Pons (tissue), 1 donor: ENCODE measurements at regions not wholly inside any gene's neighbourhood (a gene's known extent, or its start where the extent isn't known, plus 50 kb on each side); places are given as distances from the start of the nearest gene placed in this dataset.
"Not testable (repeated sequence)": the region's sequence is repeated elsewhere in the genome, so short reads cannot be mapped to it uniquely, and the experiment has no call there.

Source experiments
- DNase-seq: peaks from one replicate; pipeline ENCODE4 v3.0.0-alpha.2; 2016; ENCODE audit warnings: low spot score

DNA sequence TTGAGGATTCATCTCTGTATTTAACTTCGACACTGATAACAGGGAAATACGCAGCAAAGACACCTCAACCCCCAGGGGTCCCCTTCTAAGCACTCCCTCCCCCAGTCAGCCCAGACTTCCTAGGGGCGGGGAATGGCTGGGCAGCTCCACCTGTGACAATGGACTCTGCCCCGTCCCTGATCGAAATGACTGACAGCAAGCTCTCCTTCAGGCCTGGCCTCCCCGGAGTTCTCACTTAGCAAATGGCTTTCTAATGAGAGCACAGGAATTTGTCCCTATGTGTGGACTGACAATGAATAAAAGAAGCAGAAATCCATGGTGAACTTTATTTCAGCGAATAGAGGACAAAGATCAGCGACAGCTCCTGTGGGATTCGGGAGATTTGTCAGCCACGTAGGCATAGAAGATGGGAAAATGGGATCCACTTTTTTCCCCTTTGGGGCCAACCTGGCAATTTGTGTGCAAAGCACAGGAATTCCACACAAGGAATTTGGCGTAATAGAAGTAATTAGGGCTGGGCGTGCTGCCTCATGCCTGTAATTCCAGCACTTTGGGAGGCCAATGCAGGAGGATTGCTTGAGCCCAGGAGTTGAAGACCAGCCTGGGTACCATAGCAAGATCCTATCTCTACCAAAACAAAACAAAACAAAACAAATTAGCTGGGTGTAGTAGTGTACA, 63.8 kb downstream of the TNFAIP2 start:
- no peak for DNase-seq

DNA sequence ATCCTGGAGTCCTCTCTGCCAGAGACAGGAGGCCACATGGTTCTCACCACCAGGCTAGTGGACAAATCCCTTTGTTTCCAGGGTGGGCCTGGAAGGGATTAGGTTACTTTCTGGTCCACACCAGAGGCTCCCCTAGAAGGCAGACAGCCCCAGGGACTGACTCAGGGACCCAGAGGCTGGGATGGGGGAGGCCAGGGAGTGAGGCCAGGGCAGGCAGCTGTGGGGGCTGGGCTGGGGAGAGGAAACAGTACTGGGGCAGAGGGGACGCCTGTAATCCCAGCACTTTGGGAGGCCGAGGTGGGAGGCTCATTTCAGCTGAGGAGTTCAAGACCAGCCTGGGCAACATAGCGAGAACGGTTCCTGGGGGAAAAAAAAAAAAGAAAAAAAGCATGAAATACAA, 64.7 kb downstream of the TNFAIP2 start:
- DNase-seq = no peak

DNA sequence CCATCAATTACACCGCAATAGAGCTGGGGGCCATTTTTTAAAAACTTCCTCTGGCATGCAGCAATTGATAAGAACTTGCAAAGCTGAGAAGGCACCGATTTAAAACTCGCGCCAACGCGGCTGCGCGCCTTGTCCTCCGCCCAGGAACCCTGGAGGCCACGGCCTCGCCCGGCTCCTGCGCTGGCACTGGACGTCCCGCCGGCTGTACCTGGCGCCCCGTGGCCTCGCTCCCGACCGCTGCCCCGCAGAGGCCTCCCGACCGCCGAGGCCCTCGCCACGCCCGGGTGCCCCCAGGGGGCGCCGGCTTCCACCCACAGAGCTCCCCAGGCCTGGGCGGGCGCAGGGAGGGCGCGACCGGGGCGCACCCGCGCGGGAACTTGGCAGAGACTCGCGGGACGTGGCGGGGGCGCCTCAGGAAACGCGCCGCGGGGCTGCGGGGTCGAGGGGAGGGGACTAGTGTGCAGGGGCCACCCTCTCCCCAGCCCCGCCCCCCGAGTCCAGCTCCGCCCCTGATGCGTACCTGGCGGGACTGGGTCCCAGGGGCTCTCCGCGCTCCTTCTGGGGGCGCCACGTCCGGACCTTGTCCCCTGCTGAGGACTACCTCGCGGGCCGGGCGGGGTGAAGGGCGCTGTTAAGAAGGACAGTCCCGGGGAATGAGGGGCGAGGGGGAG, 65.7 kb downstream of the TNFAIP2 start:
- no peak for DNase-seq

DNA sequence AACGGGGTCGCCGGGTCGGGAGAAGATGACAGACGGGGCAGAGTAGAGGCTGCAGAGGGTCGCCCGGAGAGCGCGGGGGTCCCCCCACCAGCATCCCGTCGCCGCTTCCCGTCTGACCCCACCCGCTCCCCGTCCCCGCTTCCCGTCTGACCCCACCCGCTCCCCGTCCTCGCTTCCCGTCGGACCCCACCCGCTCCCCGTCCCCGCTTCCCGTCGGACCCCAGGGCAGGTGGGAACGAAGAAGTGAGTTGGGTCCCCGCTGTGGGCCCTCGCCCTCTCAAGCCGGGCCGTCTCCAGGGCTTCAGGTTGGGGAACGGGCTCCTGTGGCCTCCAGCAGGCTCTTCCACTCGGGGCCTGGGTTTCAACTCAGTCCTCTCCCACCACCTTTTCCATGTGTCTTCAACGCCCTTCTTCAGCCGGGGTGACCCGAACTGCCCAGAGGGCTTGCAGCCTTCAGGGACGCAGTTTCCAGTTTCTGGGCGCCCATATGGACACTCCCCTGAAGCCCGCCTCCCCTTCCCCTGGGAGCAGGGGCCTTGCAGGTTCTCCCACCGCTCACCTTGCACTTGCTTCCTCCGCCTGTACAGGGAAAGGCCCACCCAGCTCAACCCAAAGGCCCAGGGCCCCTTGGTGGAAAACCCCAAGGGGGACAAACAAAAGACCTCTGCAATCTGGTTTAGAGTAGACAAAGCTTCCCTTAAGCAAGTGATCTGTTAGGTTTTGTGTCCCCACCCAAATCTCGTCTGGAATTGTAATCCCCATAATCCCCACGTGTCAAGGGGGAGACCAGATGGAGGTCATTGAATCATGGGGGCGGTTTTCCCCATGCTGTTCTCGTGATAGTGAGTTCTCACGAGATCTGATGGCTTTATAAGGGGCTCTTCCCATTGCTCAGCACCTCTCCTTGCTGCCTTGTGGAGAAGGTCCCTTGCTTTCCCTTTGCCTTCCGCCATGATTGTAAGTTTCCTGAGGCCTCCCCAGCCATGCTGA, 66.5 kb downstream of the TNFAIP2 start:
- no peak for DNase-seq

DNA sequence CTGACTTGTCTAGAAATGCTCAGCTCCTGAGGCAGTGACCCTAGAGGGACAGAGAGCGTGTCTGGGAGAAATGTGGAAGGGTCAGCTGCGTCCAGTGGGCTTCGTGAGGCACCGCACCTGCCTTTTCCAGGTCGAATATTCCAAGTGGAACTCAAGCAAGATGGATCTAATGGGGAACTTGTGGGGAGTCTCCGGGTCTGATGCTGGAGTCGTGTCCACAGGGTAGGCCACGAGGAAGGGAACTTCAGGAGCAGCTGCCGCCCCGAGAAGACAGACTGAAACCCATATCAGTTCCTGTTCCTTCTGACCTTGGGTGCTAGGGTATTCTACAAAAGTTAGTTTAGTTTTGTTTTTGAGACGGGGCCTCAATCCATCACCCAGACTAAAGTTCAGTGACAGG, 67.5 kb downstream of the TNFAIP2 start:
- no peak for DNase-seq

DNA sequence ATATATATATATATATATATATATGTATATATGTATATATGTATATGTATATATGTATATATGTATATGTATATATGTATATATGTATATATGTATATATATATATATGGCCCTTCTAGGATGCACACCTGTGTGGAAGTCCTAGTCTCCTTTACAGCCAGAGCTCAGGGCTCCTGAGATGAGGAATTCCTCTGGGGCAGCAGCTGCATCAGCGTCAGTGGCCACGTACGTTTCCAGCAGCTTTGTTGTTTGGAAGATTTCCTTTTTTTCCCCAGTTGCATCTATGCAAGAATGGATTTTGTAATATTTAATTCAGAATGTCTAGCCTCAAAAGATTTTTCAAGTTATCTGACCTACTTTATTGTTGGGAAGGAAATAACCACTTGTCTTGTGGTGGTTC, 68.6 kb downstream of the TNFAIP2 start:
- no peak for DNase-seq

DNA sequence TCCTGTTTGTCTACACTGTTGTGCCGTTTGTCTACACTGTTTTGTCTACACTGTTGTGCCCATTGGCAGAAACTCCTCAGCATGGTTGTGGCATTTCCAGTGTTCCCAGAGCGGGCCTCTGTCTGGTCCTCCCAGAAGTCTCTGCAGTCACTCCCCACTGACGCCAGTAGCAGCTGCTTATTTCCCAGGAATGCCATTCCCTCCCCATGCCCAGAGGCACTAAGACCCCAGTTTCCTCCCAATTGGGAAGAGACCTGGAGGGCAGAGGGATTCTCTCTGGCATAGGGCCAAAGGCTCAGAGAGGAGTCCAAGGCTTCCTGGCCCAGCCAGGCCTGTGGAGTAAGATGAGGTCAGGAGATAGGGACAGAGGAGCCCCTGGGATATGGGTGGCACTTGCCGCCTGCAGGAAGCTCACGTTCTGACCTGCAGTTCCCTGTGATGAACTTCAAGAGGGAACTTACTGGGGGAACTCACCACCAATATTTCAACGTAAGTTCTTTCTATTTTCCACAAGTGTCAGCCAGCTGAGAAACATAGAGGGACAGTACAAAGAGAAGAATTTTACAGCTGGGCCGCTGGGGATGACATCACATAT, 69.1 kb downstream of the TNFAIP2 start:
- no peak for DNase-seq

DNA sequence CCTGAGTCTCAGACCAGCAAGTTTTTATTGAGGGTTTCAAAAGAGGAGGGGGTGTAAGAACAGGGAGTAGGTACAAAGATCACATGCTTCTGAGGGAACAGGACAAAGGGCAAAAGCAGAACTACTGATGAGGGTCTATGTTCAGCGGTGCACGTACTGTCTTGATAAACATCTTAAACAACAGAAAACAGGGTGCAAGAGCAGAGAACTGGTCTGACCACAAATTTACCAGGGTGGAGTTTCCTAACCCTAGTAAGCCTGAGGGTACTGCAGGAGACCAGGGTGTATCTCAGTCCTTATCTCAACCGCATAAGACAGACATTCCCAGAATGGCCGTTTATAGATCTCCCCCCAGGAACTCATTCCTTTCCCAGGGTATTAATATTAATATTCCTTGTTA, 69.6 kb downstream of the TNFAIP2 start:
- DNase-seq = not testable (repeated sequence)

DNA sequence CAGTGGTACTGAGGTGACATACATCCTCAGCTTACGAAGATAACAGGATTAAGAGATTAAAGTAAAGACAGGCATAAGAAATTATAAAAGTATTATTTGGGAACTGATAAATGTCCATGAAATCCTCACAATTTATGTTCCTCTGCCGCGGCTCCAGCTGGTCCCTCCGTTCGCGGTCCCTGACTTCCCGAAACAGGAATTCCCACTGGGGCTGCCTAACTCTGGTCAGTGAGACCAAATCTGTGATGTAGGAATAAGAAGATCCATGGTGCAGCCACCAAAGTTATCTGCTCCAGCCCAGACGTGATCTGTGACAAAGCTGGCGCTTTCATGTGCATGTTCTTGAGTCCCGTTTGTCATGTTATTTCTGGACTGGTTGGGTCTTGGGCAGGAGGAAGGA, 70.2 kb downstream of the TNFAIP2 start:
- DNase-seq = not testable (repeated sequence)

DNA sequence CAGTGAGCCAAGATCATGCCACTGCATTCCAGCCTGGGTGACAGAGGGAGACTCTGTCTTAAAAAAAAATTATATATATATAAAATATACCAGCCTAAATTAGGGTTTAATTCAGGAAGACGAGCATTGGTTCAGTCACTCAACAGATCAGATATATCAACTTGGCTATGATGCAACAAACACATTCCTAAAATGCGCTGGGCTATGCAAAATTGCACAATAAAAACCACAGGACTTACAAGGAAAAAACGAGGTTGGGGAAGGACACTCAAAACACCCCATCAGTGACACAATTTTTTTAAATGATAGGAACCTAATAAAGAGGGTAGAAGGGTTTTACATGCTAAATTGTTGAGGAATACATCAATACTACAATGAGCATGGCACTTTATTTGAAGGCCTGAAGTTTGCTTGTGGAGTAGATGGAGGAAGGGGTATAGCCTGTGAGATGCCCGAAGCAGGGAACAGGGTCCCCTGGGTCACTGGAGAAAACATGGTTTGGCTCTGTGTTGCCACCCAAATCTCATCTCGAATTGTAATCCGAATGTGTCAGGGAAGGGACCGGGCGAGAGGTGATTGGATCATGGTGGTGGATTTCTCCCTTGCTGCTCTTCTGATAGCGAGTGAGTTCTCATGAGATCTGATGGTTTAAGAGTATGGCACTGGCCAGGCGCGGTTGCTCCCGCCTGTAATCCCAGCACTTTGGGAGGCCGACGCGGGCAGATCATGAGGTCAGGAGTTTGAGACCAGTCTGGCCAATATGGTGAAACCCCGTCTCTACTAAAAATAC, 71.2 kb downstream of the TNFAIP2 start:
- DNase-seq = no peak

DNA sequence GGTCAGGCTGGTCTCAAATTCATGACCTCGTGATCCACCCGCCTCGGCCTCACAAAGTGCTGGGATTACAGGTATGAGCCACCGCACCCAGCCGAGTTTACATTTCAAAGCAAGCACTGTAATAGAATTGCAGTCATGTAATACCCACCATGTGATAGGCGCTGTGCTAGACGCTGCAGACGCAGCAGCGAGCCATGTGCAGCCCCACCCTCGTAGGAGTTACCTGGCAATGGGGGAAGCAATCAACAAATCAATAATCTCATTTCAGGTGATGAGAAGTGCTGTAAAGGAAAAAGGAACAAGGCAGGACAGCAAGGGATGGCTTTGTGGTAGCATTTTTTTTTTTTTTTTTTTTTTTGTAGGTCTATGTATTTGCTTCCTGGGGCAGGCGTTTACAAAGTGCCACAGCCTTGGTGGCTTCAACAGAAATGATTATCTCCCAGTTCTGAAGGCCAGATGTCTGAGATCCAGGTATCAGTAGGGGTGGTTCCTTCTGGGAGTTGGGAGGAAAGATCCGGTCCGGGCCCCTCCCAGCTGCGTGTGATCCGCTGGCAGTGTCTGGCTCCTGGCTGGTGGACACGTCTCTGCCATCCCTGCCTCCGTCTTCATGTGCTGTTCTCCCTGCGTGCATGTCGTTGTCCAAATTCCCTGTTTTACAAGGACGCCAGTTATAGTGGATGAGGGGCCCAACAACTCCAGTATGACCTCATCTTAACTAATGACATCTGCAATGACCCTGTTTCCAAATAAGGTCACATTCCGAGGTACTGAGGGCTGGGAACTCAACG, 72.8 kb downstream of the TNFAIP2 start:
- no peak for DNase-seq

DNA sequence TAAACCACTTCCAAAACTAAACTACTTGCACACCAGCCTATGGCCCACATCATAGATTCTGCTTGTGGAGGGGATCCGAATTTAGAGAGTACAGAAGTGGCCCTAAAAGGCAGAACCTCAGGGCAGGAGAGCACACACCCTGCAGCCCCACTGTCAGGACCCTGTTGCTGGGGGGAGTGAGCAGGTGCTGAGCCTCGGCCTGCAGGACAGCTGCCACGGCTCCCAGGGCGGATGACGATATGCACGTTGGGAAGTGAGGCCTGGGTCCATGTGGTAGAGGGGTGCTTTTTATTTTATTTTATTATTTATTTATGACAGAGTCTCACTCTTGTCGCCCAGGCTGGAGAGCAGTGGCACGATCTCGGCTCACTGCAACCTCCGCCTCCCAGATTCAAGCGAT, 73.5 kb downstream of the TNFAIP2 start:
- no peak for DNase-seq

DNA sequence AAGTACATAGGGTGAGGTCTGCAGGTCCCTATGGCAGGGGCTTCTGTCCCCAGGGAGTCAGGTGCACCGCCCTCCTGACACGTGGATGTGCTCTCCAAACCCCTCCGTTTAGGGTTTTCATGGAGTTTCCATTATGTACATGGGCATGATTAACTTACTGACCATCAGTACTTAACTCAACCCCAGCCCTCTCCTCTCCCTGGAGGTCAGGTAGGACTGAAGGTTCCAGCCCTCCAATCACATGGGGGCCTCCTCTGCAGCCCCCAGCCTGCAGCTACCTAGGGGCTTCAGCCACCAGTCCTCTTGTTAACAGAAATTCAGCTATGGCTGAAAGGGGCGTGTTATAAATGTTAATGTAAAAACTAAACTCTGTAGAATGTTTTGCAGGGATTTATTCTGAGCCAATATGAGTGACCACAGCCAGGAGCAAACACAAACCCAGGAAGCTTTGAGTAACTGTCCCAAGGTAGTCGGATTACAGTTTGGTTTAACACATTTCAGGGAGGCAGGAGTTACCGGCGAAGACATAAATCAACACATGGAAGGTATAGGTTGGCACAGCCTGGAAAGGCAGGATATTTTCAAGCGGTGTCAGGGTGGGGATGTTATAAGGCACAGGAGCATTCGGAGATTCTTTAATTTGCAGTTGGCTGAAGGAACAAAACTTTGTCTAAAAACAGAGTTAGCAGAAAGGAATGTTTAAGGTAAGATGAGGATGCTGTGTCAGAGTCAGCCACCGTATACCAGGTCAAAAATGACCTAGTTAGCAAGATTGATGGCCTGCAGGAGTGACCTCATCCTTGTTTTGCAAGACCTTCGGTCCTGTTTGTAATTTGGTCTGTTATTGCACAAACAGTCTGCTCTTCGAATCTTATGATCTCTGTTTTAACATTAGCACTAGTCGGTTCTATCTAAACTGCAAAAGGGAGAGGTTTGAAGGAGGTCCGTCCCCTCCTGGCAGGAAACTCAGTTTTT, 75.2 kb downstream of the TNFAIP2 start:
- DNase-seq = no peak

DNA sequence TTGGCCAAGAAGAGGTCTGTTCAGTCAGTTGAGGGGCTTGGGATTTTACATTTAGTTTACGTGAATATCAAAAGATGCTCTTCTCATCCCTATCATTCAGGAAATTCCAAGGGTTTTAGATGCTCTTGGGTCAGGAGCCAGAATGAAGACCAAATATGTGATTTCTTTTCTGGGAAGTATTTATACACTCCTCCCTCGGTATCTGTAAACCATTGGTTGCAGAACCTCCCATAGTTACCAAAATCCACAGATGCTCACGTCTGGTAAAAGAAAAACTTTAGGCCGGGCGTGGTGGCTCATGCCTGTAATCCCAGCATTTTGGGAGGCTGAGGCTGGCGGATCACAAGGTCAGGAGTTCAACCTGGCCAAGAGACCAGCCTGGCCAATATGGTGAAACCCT, 75.9 kb downstream of the TNFAIP2 start:
- no peak for DNase-seq

DNA sequence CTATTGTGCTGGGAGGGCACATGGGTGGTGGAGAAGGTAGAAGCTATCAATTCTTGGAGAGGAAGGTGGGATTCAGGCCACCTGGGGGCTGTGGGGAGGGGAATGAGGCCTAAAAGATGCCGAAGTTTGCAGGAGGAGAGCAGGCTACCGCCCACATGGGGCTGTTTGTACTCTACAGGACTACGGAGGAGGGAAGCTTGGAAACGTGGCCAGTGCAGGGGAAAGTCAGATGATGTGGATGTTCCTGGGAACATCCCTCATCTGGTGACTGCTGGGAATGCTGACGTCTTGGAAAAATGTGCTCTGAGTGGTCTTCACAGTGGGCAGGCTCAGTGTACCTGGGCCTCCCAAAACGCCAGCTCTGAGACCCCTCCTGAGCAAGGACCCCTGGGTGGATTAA, 78.5 kb downstream of the TNFAIP2 start:
- no peak for DNase-seq

DNA sequence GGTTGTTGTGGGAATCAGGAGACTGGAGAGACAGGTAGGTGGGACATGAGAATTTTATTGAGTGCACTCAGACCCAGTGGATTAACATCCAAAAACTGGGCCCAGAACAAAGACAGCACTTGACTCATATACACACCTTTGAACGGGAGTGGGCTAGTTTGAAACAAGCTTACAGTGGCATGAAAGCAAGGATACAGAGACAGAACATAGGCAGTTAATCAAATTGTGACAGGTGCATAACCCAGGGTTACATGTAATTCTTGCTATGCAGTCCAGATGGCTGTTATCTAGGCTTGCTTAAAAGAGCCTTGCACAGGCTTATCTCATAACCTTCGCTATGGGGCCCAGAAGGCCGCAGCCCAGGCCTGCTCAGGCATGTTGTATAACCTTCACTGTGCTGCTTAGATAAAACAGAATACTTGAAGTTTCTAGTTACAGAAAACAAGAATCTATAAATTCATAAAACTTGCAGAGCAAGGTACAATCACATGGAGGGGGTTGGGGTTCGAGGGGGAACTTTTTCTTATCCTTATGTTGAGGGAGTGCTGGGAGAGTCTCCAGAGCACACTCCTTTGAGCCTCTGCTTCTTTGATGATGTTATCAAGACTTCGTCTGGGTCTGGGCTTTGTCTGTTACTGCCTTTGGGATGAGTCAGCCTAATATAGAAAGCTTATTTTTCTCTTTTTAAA, 81.7 kb downstream of the TNFAIP2 start:
- no peak for DNase-seq

DNA sequence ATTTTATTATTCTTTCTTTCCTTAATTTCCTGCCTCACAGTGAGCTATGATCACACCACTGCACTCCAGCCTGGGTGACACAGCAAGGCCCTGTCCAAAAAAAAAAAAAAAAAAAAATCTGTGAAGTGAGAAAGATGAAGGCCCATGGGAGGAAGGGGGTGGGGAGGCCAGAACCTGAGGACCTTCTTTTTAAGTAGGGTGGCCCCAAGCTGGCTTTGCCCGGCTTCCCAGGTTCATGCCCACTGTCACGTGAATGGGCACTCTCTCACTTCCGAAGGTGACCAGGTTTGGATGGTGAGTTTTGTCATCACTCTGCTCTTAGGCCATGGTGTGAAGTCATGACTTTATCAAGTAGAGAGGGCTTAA, 82.3 kb downstream of the TNFAIP2 start:
- DNase-seq = no peak

DNA sequence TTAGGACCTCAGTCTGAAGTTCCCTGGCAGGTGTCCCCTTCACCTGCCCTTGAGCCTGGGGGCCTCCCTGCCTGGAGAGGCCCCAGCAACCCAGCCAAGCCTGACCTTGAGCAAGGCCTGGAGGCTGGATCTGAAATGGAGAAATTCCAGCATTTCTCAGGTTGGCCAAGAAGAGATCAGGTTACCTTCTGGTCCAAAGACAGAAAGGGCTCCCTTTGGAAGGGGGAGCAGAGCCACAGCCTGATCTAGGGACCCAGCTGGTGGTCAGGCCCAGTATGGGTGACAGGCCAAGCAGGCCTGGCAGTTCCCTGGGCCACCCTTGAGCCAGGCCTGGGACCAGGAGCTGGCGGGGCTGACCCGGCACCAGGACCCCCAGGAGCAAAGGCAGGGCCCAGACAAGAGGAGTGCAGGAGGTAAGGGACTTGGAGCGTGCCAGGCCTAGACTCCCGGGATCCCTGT, 82.8 kb downstream of the TNFAIP2 start:
- DNase-seq = no peak

DNA sequence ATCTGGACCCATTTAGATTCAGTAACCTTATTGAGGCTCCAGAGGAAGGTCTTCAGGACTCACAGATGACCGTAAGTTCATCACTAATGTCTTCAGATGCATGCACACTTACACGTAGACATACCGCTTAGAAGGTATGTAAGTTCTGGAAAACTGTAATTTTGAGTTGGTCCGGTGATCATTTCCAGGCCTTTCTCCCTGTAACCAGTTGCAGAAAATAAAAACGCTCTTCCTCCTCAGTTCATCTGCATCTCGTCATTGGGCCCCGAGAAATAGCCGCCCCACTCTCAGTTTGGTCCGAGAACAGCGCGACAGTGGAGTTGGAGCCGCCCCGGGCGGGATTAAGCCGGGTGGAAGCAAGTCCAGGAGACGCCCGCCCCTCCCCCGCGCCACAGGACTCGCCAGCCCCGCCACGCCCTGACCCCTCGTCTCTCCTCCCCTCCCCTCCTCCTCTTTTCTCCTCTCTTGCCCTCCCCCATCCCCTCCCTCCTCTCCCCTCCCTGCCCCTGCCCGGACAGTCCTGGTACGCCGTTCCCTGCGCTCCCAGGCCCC, 83.7 kb downstream of the TNFAIP2 start:
- no peak for DNase-seq
